ENCODE measurements at regions not wholly inside any gene's neighbourhood (a gene's known extent, or its start where the extent isn't known, plus 50 kb on each side); places are given as distances from the start of the nearest gene placed in this dataset.

DNA sequence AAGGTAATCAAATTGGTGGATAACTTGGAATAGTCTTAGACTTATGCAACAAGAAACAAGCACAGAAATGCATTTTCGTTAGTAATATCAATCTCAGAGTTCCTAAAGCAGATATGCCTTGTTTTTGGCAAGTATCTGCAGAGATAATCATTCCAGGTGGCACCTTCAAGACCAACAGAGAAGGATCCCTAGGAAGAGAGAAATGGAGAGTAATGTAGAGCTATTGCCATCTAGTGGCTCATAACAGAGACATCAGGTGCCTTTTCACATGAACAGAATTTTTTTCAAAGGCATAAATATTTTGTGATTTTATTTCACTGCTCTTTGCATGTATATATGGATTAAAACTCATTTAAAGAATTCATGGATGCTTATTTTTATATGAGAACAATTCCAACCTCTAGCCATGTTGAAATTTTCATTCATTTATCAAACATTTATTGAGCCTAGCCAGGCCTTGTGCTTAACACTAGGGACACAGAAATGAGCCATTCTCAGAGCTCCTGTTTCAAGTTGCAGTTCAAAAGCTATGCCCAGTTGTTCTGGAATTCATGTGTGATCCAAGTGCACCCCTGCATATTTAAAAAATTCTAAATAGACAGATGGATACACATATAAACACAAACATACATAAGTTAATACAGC is 117.5 kb upstream of the OR13F1 start:
- TF ChIP-seq, protein P1, sequence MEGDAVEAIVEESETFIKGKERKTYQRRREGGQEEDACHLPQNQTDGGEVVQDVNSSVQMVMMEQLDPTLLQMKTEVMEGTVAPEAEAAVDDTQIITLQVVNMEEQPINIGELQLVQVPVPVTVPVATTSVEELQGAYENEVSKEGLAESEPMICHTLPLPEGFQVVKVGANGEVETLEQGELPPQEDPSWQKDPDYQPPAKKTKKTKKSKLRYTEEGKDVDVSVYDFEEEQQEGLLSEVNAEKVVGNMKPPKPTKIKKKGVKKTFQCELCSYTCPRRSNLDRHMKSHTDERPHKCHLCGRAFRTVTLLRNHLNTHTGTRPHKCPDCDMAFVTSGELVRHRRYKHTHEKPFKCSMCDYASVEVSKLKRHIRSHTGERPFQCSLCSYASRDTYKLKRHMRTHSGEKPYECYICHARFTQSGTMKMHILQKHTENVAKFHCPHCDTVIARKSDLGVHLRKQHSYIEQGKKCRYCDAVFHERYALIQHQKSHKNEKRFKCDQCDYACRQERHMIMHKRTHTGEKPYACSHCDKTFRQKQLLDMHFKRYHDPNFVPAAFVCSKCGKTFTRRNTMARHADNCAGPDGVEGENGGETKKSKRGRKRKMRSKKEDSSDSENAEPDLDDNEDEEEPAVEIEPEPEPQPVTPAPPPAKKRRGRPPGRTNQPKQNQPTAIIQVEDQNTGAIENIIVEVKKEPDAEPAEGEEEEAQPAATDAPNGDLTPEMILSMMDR (IDR thresholded peaks at IDR 0.05; ENCODE audit: insufficient read depth, low read depth, low read length) = peak; percentile 66
- no peak for TF ChIP-seq EZH2 (IDR thresholded peaks at IDR 0.05; ENCODE audit: insufficient read depth, low read length)
